Glutamatergic neuron (in vitro differentiated cells): ENCODE measurements at regions not wholly inside any gene's neighbourhood (a gene's known extent, or its start where the extent isn't known, plus 50 kb on each side); places are given as distances from the start of the nearest gene placed in this dataset.
"Not testable (repeated sequence)": the region's sequence is repeated elsewhere in the genome, so short reads cannot be mapped to it uniquely, and the experiment has no call there.

Source experiments
- DNase-seq: peaks from one replicate; pipeline ENCODE4 v3.0.0; 2022
- H3K27ac Mint-ChIP-seq: one replicate; pipeline ENCODE4 v1.8.0; 2020; ENCODE audit warnings: mild to moderate bottlenecking, mixed read lengths, inconsistent platforms; ENCODE audit not compliant: unreplicated experiment
- H3K27me3 Mint-ChIP-seq: one replicate; pipeline ENCODE4 v1.8.0; 2020; ENCODE audit warnings: mild to moderate bottlenecking, moderate library complexity, mixed read lengths, inconsistent platforms; ENCODE audit not compliant: unreplicated experiment
- H3K36me3 Mint-ChIP-seq: one replicate; pipeline ENCODE4 v1.8.0; 2020; ENCODE audit warnings: mild to moderate bottlenecking, mixed read lengths, inconsistent platforms; ENCODE audit not compliant: unreplicated experiment
- H3K4me1 Mint-ChIP-seq: one replicate; pipeline ENCODE4 v1.8.0; 2020; ENCODE audit warnings: mild to moderate bottlenecking, low read depth, mixed read lengths, inconsistent platforms; ENCODE audit not compliant: unreplicated experiment
- H3K4me3 Mint-ChIP-seq: one replicate; pipeline ENCODE4 v1.8.0; 2020; ENCODE audit warnings: mild to moderate bottlenecking, mixed read lengths, inconsistent platforms; ENCODE audit not compliant: unreplicated experiment
- H3K9me3 Mint-ChIP-seq: one replicate; pipeline ENCODE4 v1.8.0; 2020; ENCODE audit warnings: mild to moderate bottlenecking, moderate library complexity, mixed read lengths, inconsistent platforms; ENCODE audit not compliant: unreplicated experiment
- CTCF ChIP-seq: fragments of 200-600 bp; sonication (generic); IDR thresholded peaks from one replicate; pipeline ENCODE4 v1.5.0; 2021; ENCODE audit not compliant: partially characterized antibody, unreplicated experiment

- H3K36me3 Mint-ChIP-seq, H3K9me3 Mint-ChIP-seq, H3K4me3 Mint-ChIP-seq, H3K4me1 Mint-ChIP-seq, DNase-seq, H3K27me3 Mint-ChIP-seq, H3K27ac Mint-ChIP-seq: not testable (repeated sequence)
These were observed 61.3 kb downstream of the SYF2 start for GRCh38 chr1:25171013-25171412.

GRCh38 chr1:25170439-25170838, 61.9 kb downstream of the SYF2 start:
- Mint-ChIP-seq H3K9me3 (peaks cover 3% of the 10 kb centered on the region), H3K27me3 (no peaks in the 10 kb centered on the region), H3K27ac (no peak overlapping the region), H3K4me3 (no peak overlapping the region), H3K36me3 (no peaks in the 10 kb centered on the region), H3K4me1 (peaks cover 7% of the 10 kb centered on the region)
- no peak for TF ChIP-seq CTCF
- DNase-seq, result no peak

- Mint-ChIP-seq H3K4me1 (peaks cover 7% of the 10 kb centered on the region), H3K27ac (no peak overlapping the region), H3K9me3 (peaks cover 3% of the 10 kb centered on the region), H3K36me3 (no peaks in the 10 kb centered on the region), H3K4me3 (no peak overlapping the region), H3K27me3 (no peaks in the 10 kb centered on the region)
- no peak for TF ChIP-seq CTCF
- no peak for DNase-seq
These were observed 62.7 kb downstream of the SYF2 start for GRCh38 chr1:25169610-25170009.

- Mint-ChIP-seq H3K36me3 (no peaks in the 10 kb centered on the region), H3K27ac (no peak overlapping the region), H3K4me3 (no peak overlapping the region), H3K4me1 (peaks cover 7% of the 10 kb centered on the region), H3K9me3 (peaks cover 3% of the 10 kb centered on the region), H3K27me3 (no peaks in the 10 kb centered on the region)
- TF ChIP-seq CTCF, result no peak
- no peak for DNase-seq
These were observed 63.1 kb downstream of the SYF2 start for GRCh38 chr1:25169168-25169567.

GRCh38 chr1:25168193-25169071, 63.9 kb downstream of the SYF2 start:
- H3K36me3 Mint-ChIP-seq, result no peaks in the 10 kb centered on the region
- peaks cover 3% of the 10 kb centered on the region for H3K9me3 Mint-ChIP-seq
- no peak for DNase-seq
- no peak overlapping the region for H3K4me3 Mint-ChIP-seq
- peaks cover 7% of the 10 kb centered on the region for H3K4me1 Mint-ChIP-seq
- H3K27ac Mint-ChIP-seq, result no peak overlapping the region
- peak; percentile 12 for TF ChIP-seq CTCF
- H3K27me3 Mint-ChIP-seq, result no peaks in the 10 kb centered on the region
